Upper lobe of left lung (tissue), 6 donors: ENCODE measurements at regions not wholly inside any gene's neighbourhood (a gene's known extent, or its start where the extent isn't known, plus 50 kb on each side); places are given as distances from the start of the nearest gene placed in this dataset.

Source experiments
- ATAC-seq, 2 donors: fragments of 200-7000 bp; cut with Tn5 transposase; one replicate each; pipeline ENCODE4 v1.9.1; 2022; ENCODE audit warnings: mild to moderate bottlenecking in 2 of 2, moderate library complexity in 2 of 2; ENCODE audit not compliant: low FRiP score in 2 of 2
- DNase-seq, 2 donors: peaks; one replicate each; pipeline ENCODE4 v3.0.0-alpha.2; 2019 to 2020
- H3K27ac ChIP-seq, 4 donors: fragments of 200-600 bp; sonication (generic); one replicate each; pipeline ENCODE4 v1.5.1; 2016 to 2019
- H3K27me3 ChIP-seq, 4 donors: fragments of 200-600 bp; sonication (generic); one replicate each; pipeline ENCODE4 v1.5.1; 2017 to 2019
- H3K36me3 ChIP-seq, 4 donors: fragments of 200-600 bp; sonication (generic); one replicate each; pipeline ENCODE4 v1.5.1; 2016 to 2019
- H3K4me1 ChIP-seq, 4 donors: fragments of 200-600 bp; sonication (generic); one replicate each; pipeline ENCODE4 v1.5.1; 2018 to 2019
- H3K4me3 ChIP-seq, 4 donors: fragments of 200-600 bp; sonication (generic); one replicate each; pipeline ENCODE4 v1.5.1; 2017 to 2019; ENCODE audit warnings: mild to moderate bottlenecking in 2 of 4, moderate library complexity in 1 of 4
- H3K9me3 ChIP-seq, 4 donors: fragments of 200-600 bp; sonication (generic); one replicate each; pipeline ENCODE4 v1.5.1; 2018 to 2019
- CTCF ChIP-seq, 6 experiments: fragments of 450-650 bp in 4 of 6; fragments of 200-600 bp in 2 of 6; sonication (generic) in 2 of 6; IDR thresholded peaks; one replicate each; pipeline ENCODE4 v1.5.1; 2016 to 2019; ENCODE audit warnings: antibody characterized with exemption in 6 of 6
- EP300 ChIP-seq, 4 donors: sonication (generic); formaldehyde crosslinking; IDR thresholded peaks; one replicate each; pipeline ENCODE4 v1.5.1; 2017; ENCODE audit warnings: antibody characterized with exemption in 4 of 4, control low read depth in 2 of 4
- POLR2A ChIP-seq, 4 donors: fragments of 450-650 bp; IDR thresholded peaks; one replicate each; pipeline ENCODE4 v1.5.1; 2016 to 2017; ENCODE audit warnings: antibody characterized with exemption in 4 of 4, mild to moderate bottlenecking in 2 of 4
- POLR2AphosphoS5 ChIP-seq, 2 donors: sonication (generic); formaldehyde crosslinking; IDR thresholded peaks; one replicate each; pipeline ENCODE4 v1.5.1; 2017; ENCODE audit warnings: antibody characterized with exemption in 2 of 2
- WGBS, 2 donors: methylation state at CpG; one replicate each; pipeline ENCODE4 v1.1.5; 2017 to 2018; 5-methylcytosine and 5-hydroxymethylcytosine counted together
- donor health status: DM: no; HTN: no; CAD: no; lungs with moderate emphysema.
- donor health status: DM: no; HTN: yes; CAD: no; lungs with severe emphysema.

DNA sequence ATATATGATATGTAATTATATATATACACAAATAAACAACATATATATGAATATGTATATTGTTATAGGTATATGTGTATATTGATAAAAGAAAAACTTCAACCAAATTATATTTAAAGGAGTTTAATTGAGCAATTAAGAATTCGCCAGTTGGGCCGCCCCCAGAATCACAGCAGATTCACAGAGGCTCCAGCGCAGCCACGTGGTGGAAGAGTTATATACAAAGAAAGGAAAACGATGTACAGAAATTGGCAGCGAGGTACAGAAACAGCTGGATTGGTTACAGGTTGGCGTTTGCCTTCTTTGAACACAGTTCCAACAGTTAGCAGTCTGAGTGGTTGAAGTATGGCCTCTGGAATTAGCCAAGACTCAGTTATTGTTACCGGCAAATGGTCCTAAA lies 137.3 kb upstream of the SLC24A5 start:
- TF ChIP-seq POLR2AphosphoS5 (IDR thresholded peaks at IDR 0.05), result no peak
- no peak for TF ChIP-seq CTCF (IDR thresholded peaks at IDR 0.05)
- no peaks in the 10 kb centered on the region for H3K36me3 ChIP-seq
- no peak for ATAC-seq
- no peak overlapping the region for H3K4me3 ChIP-seq
- no peak for DNase-seq
- WGBS, 2 donors, result 75 to 85% methylated on average over 8 of the region's 8 CpGs
- no peaks in the 10 kb centered on the region for H3K27me3 ChIP-seq
- H3K27ac ChIP-seq, result no peak overlapping the region
- no peaks in the 10 kb centered on the region for H3K9me3 ChIP-seq
- H3K4me1 ChIP-seq, result peaks cover 0 to 5% (median 0%) of the 10 kb centered on the region in 4 donors

GRCh38 chr15:47985568-47985967 lies 135.2 kb upstream of the SLC24A5 start:
- Histone ChIP-seq H3K36me3 (no peaks in the 10 kb centered on the region), H3K27me3 (no peaks in the 10 kb centered on the region), H3K27ac (no peak overlapping the region), H3K4me3 (no peak overlapping the region), H3K4me1 (peaks cover 0 to 5% (median 0%) of the 10 kb centered on the region in 4 donors), H3K9me3 (no peaks in the 10 kb centered on the region)
- ATAC-seq (no peak), DNase-seq (no peak)
- WGBS, 2 donors, result 73% methylated on average over 4 of the region's 4 CpGs
- TF ChIP-seq POLR2AphosphoS5 (IDR thresholded peaks at IDR 0.05), result no peak
- TF ChIP-seq CTCF (IDR thresholded peaks at IDR 0.05), result no peak

DNA sequence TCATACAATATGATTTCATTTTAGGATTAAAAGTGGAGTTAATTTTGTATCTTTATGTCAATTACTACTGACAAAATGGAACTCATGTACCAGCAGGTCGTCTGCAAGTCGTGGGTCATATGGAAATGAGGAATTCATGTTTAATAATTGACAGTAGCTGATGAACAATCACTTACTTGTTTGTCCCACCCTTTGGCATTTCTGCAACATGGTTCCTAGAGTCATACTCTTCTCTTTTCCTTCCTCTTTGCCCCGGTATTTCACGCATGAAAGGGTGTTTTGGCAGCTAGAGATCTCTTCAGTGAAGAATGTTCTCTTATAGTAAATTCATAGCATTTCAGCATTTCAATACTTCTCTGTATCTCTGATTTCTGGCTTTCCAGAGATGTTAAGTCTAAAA lies 133.3 kb upstream of the SLC24A5 start:
- Histone ChIP-seq H3K36me3 (no peaks in the 10 kb centered on the region), H3K4me1 (peaks cover 0 to 11% (median 3%) of the 10 kb centered on the region in 4 donors), H3K4me3 (no peak overlapping the region), H3K9me3 (no peaks in the 10 kb centered on the region), H3K27ac (no peak overlapping the region), H3K27me3 (no peaks in the 10 kb centered on the region)
- ATAC-seq (no peak), DNase-seq (no peak)
- TF ChIP-seq EP300 (IDR thresholded peaks at IDR 0.05) (no peak), POLR2A (IDR thresholded peaks at IDR 0.05) (no peak)
- 58 to 61% methylated on average over 4 of the region's 4 CpGs for WGBS, 2 donors

- peak; percentile 42 to 73 (median 56) for TF ChIP-seq CTCF (IDR thresholded peaks at IDR 0.05)
- no peak for TF ChIP-seq POLR2AphosphoS5 (IDR thresholded peaks at IDR 0.05)
- Histone ChIP-seq H3K4me3 (no peak overlapping the region), H3K27me3 (no peaks in the 10 kb centered on the region), H3K4me1 (peaks cover 0 to 11% (median 3%) of the 10 kb centered on the region in 4 donors), H3K9me3 (no peaks in the 10 kb centered on the region), H3K27ac (no peak overlapping the region), H3K36me3 (no peaks in the 10 kb centered on the region)
- ATAC-seq, result peak; percentile 75 to 86
- no peak for DNase-seq
- WGBS, 2 donors, result 51 to 60% methylated on average over 2 to 3 of the region's 3 CpGs
Measured at GRCh38 chr15:47987908-47988532, 132.8 kb upstream of the SLC24A5 start.

GRCh38 chr15:47988564-47988963 lies 132.2 kb upstream of the SLC24A5 start:
- H3K36me3 ChIP-seq, result no peaks in the 10 kb centered on the region
- H3K4me1 ChIP-seq, result peaks cover 0 to 11% (median 3%) of the 10 kb centered on the region in 4 donors

More at GRCh38 chr15:47988564-47988963, 132.2 kb upstream of the SLC24A5 start:
- WGBS, 2 donors, result 61 to 75% methylated on average over 1 of the region's 1 CpG
- TF ChIP-seq POLR2A (IDR thresholded peaks at IDR 0.05), result no peak
- no peak for TF ChIP-seq EP300 (IDR thresholded peaks at IDR 0.05)
- TF ChIP-seq CTCF (IDR thresholded peaks at IDR 0.05), result no peak
- TF ChIP-seq POLR2AphosphoS5 (IDR thresholded peaks at IDR 0.05), result no peak
- DNase-seq (no peak), ATAC-seq (no peak)
- Histone ChIP-seq H3K27ac (no peak overlapping the region), H3K9me3 (no peaks in the 10 kb centered on the region), H3K27me3 (no peaks in the 10 kb centered on the region), H3K4me3 (no peak overlapping the region)
